Upper lobe of left lung (tissue), 4 donors: ENCODE measurements at regions not wholly inside any gene's neighbourhood (a gene's known extent, or its start where the extent isn't known, plus 50 kb on each side); places are given as distances from the start of the nearest gene placed in this dataset.

ENCODE experiments used
- EP300 ChIP-seq, 4 donors: sonication (generic); formaldehyde crosslinking; IDR thresholded peaks; one replicate each; pipeline ENCODE4 v1.5.1; 2017; ENCODE audit warnings: antibody characterized with exemption in 4 of 4, control low read depth in 2 of 4
- POLR2A ChIP-seq, 4 donors: fragments of 450-650 bp; IDR thresholded peaks; one replicate each; pipeline ENCODE4 v1.5.1; 2016 to 2017; ENCODE audit warnings: antibody characterized with exemption in 4 of 4, mild to moderate bottlenecking in 2 of 4

DNA sequence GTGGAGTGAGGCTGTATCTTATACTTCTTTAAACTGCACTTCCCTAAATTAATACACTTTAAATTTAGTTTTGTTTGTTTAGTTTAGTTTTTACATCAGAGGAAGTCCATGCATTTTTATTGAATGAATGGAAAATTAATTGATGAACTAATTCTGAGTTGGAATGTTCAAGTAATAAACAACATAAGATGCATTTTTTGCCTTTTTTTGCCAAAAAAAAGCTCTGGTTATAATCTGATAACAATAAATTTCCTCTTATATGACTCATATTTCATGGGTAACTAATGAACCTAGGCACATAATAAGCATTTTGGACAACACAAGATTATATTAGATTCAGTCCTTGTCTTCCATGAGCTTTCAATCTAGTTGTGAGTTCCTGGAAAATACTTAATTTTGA lies 323.1 kb downstream of the CENPW start:
- TF ChIP-seq EP300 (IDR thresholded peaks at IDR 0.05) (no peak), POLR2A (IDR thresholded peaks at IDR 0.05) (no peak)
